ENCODE measurements at regions not wholly inside any gene's neighbourhood (a gene's known extent, or its start where the extent isn't known, plus 50 kb on each side); places are given as distances from the start of the nearest gene placed in this dataset.

DNA sequence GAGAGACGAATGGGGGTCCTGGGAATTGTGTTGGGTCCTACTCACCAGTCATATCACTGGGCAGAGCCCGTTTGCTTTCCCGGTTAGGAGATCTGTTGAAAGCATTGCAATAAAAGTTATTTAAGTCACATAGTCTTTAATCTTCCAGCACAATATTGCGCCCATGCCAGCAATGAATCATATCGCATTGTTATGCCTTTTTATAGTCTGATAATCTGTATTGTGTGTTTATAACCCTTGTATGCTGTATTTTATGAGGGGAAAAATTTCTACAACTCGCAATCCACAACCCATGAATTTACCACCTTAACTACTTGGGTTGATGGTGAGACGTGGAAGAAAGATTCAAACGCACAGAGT is 211.9 kb upstream of the SMIM21 start:
- TF ChIP-seq LEF1 (IDR thresholded peaks at IDR 0.05; ENCODE audit: borderline replicate concordance) (no peak), FOXA1 (IDR thresholded peaks at IDR 0.05) (no peak), SUZ12 (IDR thresholded peaks at IDR 0.05) (no peak), L3MBTL2 (conservative IDR thresholded peaks at IDR 0.05) (no peak), BHLHE40 (IDR thresholded peaks at IDR 0.05; ENCODE audit: borderline replicate concordance) (no peak), SP1 (IDR thresholded peaks at IDR 0.05) (no peak), CTBP1 (IDR thresholded peaks at IDR 0.05; ENCODE audit: borderline replicate concordance) (no peak), ARNT (IDR thresholded peaks at IDR 0.05) (no peak), FOXK2 (IDR thresholded peaks at IDR 0.05) (no peak), TARDBP (IDR thresholded peaks at IDR 0.05) (no peak), FOXM1 (IDR thresholded peaks at IDR 0.05; ENCODE audit: borderline replicate concordance) (no peak)
